K562 (cell line): ENCODE measurements at regions not wholly inside any gene's neighbourhood (a gene's known extent, or its start where the extent isn't known, plus 50 kb on each side); places are given as distances from the start of the nearest gene placed in this dataset.
A peak's percentile ranks its signal among the peaks of the same experiment; 100 is the strongest.

Experiments
- ATAC-seq: fragments of 200-7000 bp; cut with Tn5 transposase; 3 replicates; pipeline ENCODE4 v1.9.1; 2020; ENCODE audit warnings: moderate library complexity
- BruUV-seq: library from RNA; stranded (reverse); fragments of 400-500 nt; replicated peaks from 2 replicates; lab custom pipeline; 2021; lab: Mats Ljungman, UMichigan
- CTCF ChIA-PET: fragments of 300-600 bp; formaldehyde crosslinking; extraction: SDS; loops from one replicate; lab custom pipeline; 2021; ENCODE audit warnings: low intra/inter-chr PET ratio; lab: Yijun Ruan, JAX
- POLR2A ChIA-PET: fragments of 300-600, 350-650 bp; sonication (Branson Sonifier 250); formaldehyde crosslinking; extraction: SDS; loops from one replicate; lab custom pipeline; 2021; ENCODE audit warnings: antibody characterized with exemption, inconsistent platforms; lab: Yijun Ruan, JAX
- DNase-seq, 4 experiments: peaks; one replicate each; pipeline versions ENCODE4 v3.0.0 to v3.0.0-alpha.2; 2011 to 2018; ENCODE audit warnings: low spot score in 3 of 4, mixed read lengths in 3 of 4; ENCODE audit errors: extremely low read depth in 1 of 4
- FAIRE-seq: peaks from 2 replicates; lab custom pipeline; 2011; peaks lifted over from hg19 to GRCh38; lab: Jason Lieb, UNC
- H2AFZ ChIP-seq: 2 replicates; pipeline ENCODE4 v1.6.0; 2011; ENCODE audit warnings: low read depth, low read length, control low read depth, inconsistent platforms
- H3K27ac ChIP-seq: fragments of 200-600 bp; 3 replicates; pipeline ENCODE4 v1.8.0; 2011; ENCODE audit warnings: low read depth, mild to moderate bottlenecking, control low read depth, inconsistent platforms, low read length, moderate library complexity, mixed read lengths; ENCODE audit errors: extremely low read depth
- H3K27me3 ChIP-seq, 2 experiments: fragments of 300-600 bp in 1 of 2; 2 replicates in 1 of 2; 3 replicates in 1 of 2; pipeline versions ENCODE4 v1.6.0 to v1.8.0; 2011; ENCODE audit warnings: inconsistent platforms in 2 of 2, low read length in 2 of 2, mild to moderate bottlenecking in 1 of 2, mixed read lengths in 1 of 2, moderate library complexity in 1 of 2; ENCODE audit not compliant: control insufficient read depth in 2 of 2, insufficient read depth in 2 of 2
- H3K36me3 ChIP-seq: fragments of 300-600 bp; 3 replicates; pipeline ENCODE4 v1.8.0; 2011; ENCODE audit warnings: mild to moderate bottlenecking, low read length, inconsistent platforms; ENCODE audit not compliant: control insufficient read depth, insufficient read depth
- H3K4me1 ChIP-seq, 2 experiments: fragments of 200-600 bp in 1 of 2; replicated peaks in 1 of 2; 2 replicates in 1 of 2; 3 replicates in 1 of 2; pipeline versions ENCODE4 v1.5.1 to v1.8.0; 2011; ENCODE audit warnings: inconsistent platforms in 2 of 2, low read length in 2 of 2, mild to moderate bottlenecking in 1 of 2, mixed read lengths in 1 of 2, moderate library complexity in 1 of 2; ENCODE audit not compliant: control insufficient read depth in 2 of 2, insufficient read depth in 2 of 2
- H3K4me2 ChIP-seq: 2 replicates; pipeline ENCODE4 v1.6.1; 2011; ENCODE audit warnings: low read length, control low read depth, inconsistent platforms, mixed read lengths; ENCODE audit not compliant: insufficient read depth
- H3K4me3 ChIP-seq: fragments of 200-600 bp; sonication (generic), shearing (Covaris generic); 2 replicates; pipeline ENCODE4 v1.5.1; 2016; ENCODE audit warnings: control low read depth, inconsistent platforms
- H3K79me2 ChIP-seq: fragments of 200-600 bp; 3 replicates; pipeline ENCODE4 v1.8.0; 2011; ENCODE audit warnings: low read length, inconsistent platforms; ENCODE audit not compliant: control insufficient read depth, insufficient read depth
- H3K9ac ChIP-seq, 2 experiments: 2 replicates each; pipeline versions ENCODE4 v1.6.0 to v1.6.1; 2011; ENCODE audit warnings: low read depth in 2 of 2, low read length in 2 of 2, control low read depth in 1 of 2, inconsistent platforms in 1 of 2, mild to moderate bottlenecking in 1 of 2, mixed read lengths in 1 of 2; ENCODE audit not compliant: insufficient read depth in 1 of 2
- H3K9me1 ChIP-seq: one replicate; pipeline ENCODE4 v1.6.0; 2011; ENCODE audit warnings: inconsistent platforms, mild to moderate bottlenecking, low read length, moderate library complexity; ENCODE audit not compliant: control insufficient read depth, insufficient read depth
- H3K9me3 ChIP-seq: replicated peaks from 2 replicates; pipeline ENCODE4 v1.5.1; 2011; ENCODE audit warnings: low read depth, low read length, inconsistent platforms; ENCODE audit not compliant: control insufficient read depth, insufficient read depth
- H4K20me1 ChIP-seq: replicated peaks from 2 replicates; pipeline ENCODE4 v1.6.1; 2011; ENCODE audit warnings: low read length, inconsistent platforms, mixed read lengths; ENCODE audit not compliant: control insufficient read depth, insufficient read depth
- CBX2 ChIP-seq: fragments of 200-600 bp; sonication (generic); IDR thresholded peaks from one replicate; pipeline ENCODE4 v1.6.1; 2012; ENCODE audit warnings: mild to moderate bottlenecking, low read length, inconsistent platforms; ENCODE audit not compliant: insufficient read depth, poor library complexity, severe bottlenecking
- CTCF ChIP-seq, 3 experiments: IDR thresholded peaks in 2 of 3; conservative IDR thresholded peaks in 1 of 3; 2 replicates each; pipeline ENCODE4 v1.5.1; 2011 to 2012; ENCODE audit warnings: low read length in 3 of 3, mild to moderate bottlenecking in 3 of 3, control low read depth in 2 of 3, improper control_type of control experiment in 1 of 3, inconsistent platforms in 1 of 3, low read depth in 1 of 3, mixed read lengths in 1 of 3, moderate library complexity in 1 of 3; ENCODE audit not compliant: insufficient read depth in 2 of 3
- ERF ChIP-seq: fragments of 450-650 bp; formaldehyde crosslinking; IDR thresholded peaks from 2 replicates; pipeline ENCODE4 v1.4.0; 2020; ENCODE audit warnings: mild to moderate bottlenecking, mixed read lengths
- MYBL2 ChIP-seq, 2 experiments: fragments of 450-650 bp in 1 of 2; sonication (generic) in 1 of 2; formaldehyde crosslinking in 1 of 2; IDR thresholded peaks; 2 replicates each; pipeline versions ENCODE4 v1.6.1 to v1.8.1; 2017 to 2022; ENCODE audit warnings: borderline replicate concordance in 1 of 2, inconsistent platforms in 1 of 2, low read depth in 1 of 2, mild to moderate bottlenecking in 1 of 2, missing genetic modification reagents in 1 of 2, moderate library complexity in 1 of 2
- RAD21 ChIP-seq, 2 experiments: fragments of 250-450 bp in 1 of 2; fragments of 450-650 bp in 1 of 2; sonication (Bioruptor Pico) in 1 of 2; formaldehyde crosslinking in 1 of 2; IDR thresholded peaks in 1 of 2; conservative IDR thresholded peaks in 1 of 2; 2 replicates each; pipeline versions ENCODE4 v1.4.0 to v1.8.0; 2020 to 2022; ENCODE audit warnings: mild to moderate bottlenecking in 2 of 2, moderate library complexity in 1 of 2
- SMC3 ChIP-seq: conservative IDR thresholded peaks from 2 replicates; pipeline ENCODE4 v1.6.1; 2011; ENCODE audit warnings: low read depth, low read length, improper control_type of control experiment; ENCODE audit not compliant: insufficient read depth
- WGBS: fragments of 100-300 bp; shearing (Covaris generic); methylation state at CpG from one replicate; pipeline ENCODE4 v1.1.6; 2016; ENCODE audit warnings: low coverage, mixed read lengths; ENCODE audit not compliant: insufficient coverage; ENCODE audit errors: missing lambda C conversion rate; 5-methylcytosine and 5-hydroxymethylcytosine counted together
- in situ Hi-C: fragments of 300-500 bp; cut with MboI; formaldehyde crosslinking; loops from 4 replicates; pipeline ENCODE4 v1.15.0; 2018; ENCODE audit warnings: inconsistent platforms, mixed read lengths
- intact Hi-C: fragments of 100-400 bp; cut with micrococcal nuclease; formaldehyde crosslinking; loops from 2 replicates; pipeline ENCODE4 v1.14.2; 2022
- TF ChIP-seq, protein P1 (sequence below), 2 experiments: fragments of 450-650 bp; formaldehyde crosslinking in 1 of 2; IDR thresholded peaks; 2 replicates each; pipeline versions ENCODE4 v1.4.0 to v1.6.1; 2014 to 2020; ENCODE audit warnings: mild to moderate bottlenecking in 2 of 2, borderline replicate concordance in 1 of 2, low read depth in 1 of 2
- TF ChIP-seq, protein P2 (sequence below): fragments of 450-650 bp; IDR thresholded peaks from 2 replicates; pipeline ENCODE4 v1.6.1; 2016

DNA sequence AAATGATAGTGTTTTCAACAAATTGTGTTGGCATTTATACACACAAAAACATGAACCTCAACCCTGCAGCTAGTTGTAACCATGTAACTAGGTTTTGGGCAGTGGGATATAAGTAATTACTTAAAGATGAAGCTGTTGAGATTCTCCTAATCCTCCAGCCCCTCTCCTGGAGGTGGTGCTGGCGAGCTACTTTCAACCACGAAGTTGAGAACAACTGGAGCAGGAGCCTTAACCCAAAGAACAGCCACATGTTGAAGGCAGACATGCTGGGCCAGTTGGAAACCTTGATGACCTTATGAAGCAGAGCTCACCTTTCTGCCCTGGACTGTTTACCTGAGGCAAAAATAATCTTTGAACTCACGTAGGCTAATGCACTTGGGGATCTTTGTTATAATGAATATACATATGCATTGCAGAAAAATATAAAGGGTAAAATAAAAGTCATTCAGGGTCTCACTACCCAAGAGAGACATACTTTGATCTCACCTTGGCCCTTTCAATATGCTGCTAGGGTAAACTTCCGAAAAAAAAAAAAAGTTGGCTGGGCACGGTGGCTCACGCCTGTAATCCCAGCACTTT lies 89.6 kb upstream of the NPAS2 start:
- peak; percentile 64 for ATAC-seq

More for the DNA sequence above, 89.6 kb upstream of the NPAS2 start:
- in situ Hi-C loops (loop anchor here (5.0 kb wide), 1 partner anchor 262 kb away; no protein-coding TSS in a partner anchor), intact Hi-C loops (loop anchor here (1.0 to 10.0 kb wide), 2 partner anchors 116 to 255 kb away; no protein-coding TSS in a partner anchor)
- CTCF ChIA-PET, result interaction anchor here (1.8 kb wide), 1 partner anchor 254 kb away, joined by 9 read pairs; no protein-coding TSS in a partner anchor
- POLR2A ChIA-PET, result interaction anchor here (1.3 kb wide), 1 partner anchor 9 kb away, joined by 3 read pairs; no protein-coding TSS in a partner anchor
- no peak for TF ChIP-seq ERF (CRISPR knock-in tag)
- TF ChIP-seq, protein P1, sequence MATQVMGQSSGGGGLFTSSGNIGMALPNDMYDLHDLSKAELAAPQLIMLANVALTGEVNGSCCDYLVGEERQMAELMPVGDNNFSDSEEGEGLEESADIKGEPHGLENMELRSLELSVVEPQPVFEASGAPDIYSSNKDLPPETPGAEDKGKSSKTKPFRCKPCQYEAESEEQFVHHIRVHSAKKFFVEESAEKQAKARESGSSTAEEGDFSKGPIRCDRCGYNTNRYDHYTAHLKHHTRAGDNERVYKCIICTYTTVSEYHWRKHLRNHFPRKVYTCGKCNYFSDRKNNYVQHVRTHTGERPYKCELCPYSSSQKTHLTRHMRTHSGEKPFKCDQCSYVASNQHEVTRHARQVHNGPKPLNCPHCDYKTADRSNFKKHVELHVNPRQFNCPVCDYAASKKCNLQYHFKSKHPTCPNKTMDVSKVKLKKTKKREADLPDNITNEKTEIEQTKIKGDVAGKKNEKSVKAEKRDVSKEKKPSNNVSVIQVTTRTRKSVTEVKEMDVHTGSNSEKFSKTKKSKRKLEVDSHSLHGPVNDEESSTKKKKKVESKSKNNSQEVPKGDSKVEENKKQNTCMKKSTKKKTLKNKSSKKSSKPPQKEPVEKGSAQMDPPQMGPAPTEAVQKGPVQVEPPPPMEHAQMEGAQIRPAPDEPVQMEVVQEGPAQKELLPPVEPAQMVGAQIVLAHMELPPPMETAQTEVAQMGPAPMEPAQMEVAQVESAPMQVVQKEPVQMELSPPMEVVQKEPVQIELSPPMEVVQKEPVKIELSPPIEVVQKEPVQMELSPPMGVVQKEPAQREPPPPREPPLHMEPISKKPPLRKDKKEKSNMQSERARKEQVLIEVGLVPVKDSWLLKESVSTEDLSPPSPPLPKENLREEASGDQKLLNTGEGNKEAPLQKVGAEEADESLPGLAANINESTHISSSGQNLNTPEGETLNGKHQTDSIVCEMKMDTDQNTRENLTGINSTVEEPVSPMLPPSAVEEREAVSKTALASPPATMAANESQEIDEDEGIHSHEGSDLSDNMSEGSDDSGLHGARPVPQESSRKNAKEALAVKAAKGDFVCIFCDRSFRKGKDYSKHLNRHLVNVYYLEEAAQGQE (IDR thresholded peaks at IDR 0.05; ENCODE audit: borderline replicate concordance), result peak; percentile 56
- TF ChIP-seq, protein P1 (CRISPR knock-in tag; IDR thresholded peaks at IDR 0.05; ENCODE audit: low read depth), result no peak
- peak; percentile 54 to 62 (median 56) for TF ChIP-seq CTCF (IDR thresholded peaks at IDR 0.05 in 2 of 3, conservative IDR thresholded peaks at IDR 0.05 in 1 of 3; ENCODE audit: insufficient read depth in 2 of 3, low read depth in 1 of 3, low read length in 3 of 3)
- TF ChIP-seq CBX2, result no peak
- peak; percentile 48 for TF ChIP-seq SMC3
- TF ChIP-seq, protein P2, sequence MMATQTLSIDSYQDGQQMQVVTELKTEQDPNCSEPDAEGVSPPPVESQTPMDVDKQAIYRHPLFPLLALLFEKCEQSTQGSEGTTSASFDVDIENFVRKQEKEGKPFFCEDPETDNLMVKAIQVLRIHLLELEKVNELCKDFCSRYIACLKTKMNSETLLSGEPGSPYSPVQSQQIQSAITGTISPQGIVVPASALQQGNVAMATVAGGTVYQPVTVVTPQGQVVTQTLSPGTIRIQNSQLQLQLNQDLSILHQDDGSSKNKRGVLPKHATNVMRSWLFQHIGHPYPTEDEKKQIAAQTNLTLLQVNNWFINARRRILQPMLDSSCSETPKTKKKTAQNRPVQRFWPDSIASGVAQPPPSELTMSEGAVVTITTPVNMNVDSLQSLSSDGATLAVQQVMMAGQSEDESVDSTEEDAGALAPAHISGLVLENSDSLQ, result no peak
- TF ChIP-seq MYBL2 (IDR thresholded peaks at IDR 0.05; ENCODE audit: low read depth), result no peak
- no peak for TF ChIP-seq MYBL2 (CRISPR knock-in tag; IDR thresholded peaks at IDR 0.05; ENCODE audit: borderline replicate concordance)
- TF ChIP-seq RAD21 (CRISPR knock-in tag; conservative IDR thresholded peaks at IDR 0.05 in 1 of 2, IDR thresholded peaks at IDR 0.05 in 1 of 2), result peak; percentile 43 to 69
- no peaks in the 10 kb centered on the region for H3K9me3 ChIP-seq
- no peaks in the 10 kb centered on the region for H4K20me1 ChIP-seq
- no peaks in the 10 kb centered on the region for H3K9me1 ChIP-seq
- no peak overlapping the region for H3K4me2 ChIP-seq
- peak; percentile 75 for FAIRE-seq
- no peaks in the 10 kb centered on the region for H3K4me1 ChIP-seq
- no TSS peak for BruUV-seq
- 0% methylated on average over 4 of the region's 6 CpGs for WGBS
- no peaks in the 10 kb centered on the region for H3K36me3 ChIP-seq
- H3K4me3 ChIP-seq, result no peak overlapping the region
- DNase-seq, result peak in 3 of 4 experiments; percentile 13 to 46 (median 23)
- peaks cover 0 to 16% of the 10 kb centered on the region in 2 experiments; a peak in 4 of 5 replicates for H3K27me3 ChIP-seq
- H2AFZ ChIP-seq, result no peak overlapping the region
- no peaks in the 10 kb centered on the region for H3K79me2 ChIP-seq
- H3K27ac ChIP-seq, result no peak overlapping the region
- H3K9ac ChIP-seq, result no peak overlapping the region
